HG03378 (cell line): ENCODE measurements at regions not wholly inside any gene's neighbourhood (a gene's known extent, or its start where the extent isn't known, plus 50 kb on each side); places are given as distances from the start of the nearest gene placed in this dataset.
"Not testable (repeated sequence)": the region's sequence is repeated elsewhere in the genome, so short reads cannot be mapped to it uniquely, and the experiment has no call there.

Experiments used
- ATAC-seq: cut with Tn5 transposase; IDR thresholded peaks from one replicate; pipeline ENCODE4 v1.9.1; 2021; ENCODE audit warnings: mild to moderate bottlenecking, moderate library complexity; ENCODE audit not compliant: unreplicated experiment

- no peak for ATAC-seq
These were observed 321.5 kb upstream of the FAM78B start for GRCh38 chr1:166488327-166488726.

- ATAC-seq: no peak
These were observed 322.5 kb upstream of the FAM78B start for GRCh38 chr1:166489356-166489669.

DNA sequence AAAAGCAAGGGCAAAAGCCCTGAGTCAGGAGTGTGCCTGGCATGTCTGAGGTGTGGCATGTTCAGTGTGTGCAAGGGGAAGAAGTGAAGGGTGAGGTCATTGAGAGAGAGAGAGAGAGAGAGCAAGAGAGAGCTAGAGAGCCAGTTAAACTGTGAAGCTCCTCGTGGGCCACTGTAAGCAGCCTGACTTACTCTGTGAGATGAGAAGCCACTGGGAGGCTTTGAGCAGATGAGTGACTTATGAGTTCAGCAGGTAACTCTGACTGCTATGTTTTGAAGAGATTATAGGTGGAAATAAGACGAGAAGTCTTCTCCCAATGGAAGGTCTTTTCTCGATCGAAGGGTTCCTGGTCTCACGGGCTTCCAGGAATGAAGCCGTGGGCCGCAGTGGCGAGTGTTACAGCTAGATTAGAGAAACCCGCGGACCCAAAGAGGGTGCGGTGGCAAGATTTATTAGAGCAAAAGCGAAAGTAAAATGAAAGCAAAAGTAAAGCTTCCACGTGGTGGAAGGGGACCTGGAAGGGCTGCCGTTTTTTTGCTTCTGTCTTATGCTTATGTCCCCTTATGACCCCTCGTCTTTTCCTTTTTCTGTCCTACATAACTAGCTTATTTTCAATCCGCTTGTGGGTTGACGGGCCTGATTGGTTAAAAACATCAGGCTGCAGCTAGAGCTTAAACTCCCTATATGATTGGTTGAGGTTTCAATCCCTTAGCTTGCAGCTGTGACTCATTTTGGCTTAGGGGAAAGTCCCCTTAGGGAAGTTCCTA is 323.1 kb upstream of the FAM78B start:
- peak; percentile 75 for ATAC-seq

- ATAC-seq: no peak
These were observed 323.7 kb upstream of the FAM78B start for GRCh38 chr1:166490437-166490991.

- not testable (repeated sequence) for ATAC-seq
These were observed 327.0 kb upstream of the FAM78B start for GRCh38 chr1:166493765-166494164.

DNA sequence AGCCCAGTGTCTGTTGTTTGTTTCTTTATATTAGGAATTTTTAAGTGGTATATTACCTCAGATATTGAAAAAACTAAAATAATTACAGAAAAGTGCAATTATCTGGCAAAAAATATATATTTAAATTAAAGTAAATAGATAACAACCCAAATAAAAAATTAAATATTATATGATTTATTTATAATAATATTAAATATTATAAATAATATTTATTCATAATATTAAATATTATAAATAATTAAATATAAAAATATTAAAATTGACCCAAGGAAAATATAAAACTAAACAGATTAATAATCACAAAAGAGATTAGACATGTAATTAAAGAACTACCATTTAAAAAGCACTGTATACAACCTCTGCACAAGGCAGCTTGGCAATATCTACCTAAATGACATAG is 331.9 kb upstream of the POGK start:
- no peak for ATAC-seq

DNA sequence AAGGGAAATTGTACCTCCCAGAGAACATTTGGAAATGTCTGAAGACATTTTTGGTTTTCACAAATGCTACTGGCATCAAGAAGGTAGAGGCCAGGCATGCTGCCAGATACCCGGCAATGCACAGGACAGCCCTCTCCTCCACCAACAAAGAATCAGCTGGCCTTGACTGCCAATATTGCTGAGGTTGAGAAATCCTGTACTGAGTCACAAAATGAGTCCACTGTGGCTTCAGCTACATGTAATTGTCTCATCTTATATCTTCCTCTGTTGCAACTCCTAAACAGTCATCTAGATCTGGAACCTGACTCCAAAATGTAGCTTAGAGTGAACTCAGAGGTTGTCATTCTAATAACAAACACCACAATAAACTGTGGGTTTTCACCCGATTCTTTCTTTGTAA is 327.5 kb upstream of the POGK start:
- ATAC-seq: no peak

DNA sequence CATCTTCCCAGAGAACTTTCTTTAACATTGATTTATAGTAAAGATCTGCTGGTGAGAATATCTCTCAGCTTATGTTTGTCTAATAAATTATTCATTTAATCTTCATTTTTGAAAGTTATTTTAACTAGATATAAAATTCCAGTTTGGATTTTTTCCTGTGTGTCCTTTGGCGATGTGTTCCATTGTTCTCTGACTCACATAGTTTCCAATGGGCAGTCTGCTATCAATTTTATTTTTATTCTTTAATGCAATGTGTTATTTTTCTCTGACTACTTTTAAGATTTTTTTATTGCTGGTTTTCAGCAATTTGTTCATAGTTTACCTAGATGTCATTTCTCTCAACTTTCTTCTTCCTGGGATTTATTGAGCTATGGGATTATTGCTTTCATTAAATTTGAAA is 325.2 kb upstream of the POGK start:
- ATAC-seq: no peak

GRCh38 chr1:166527752-166528151 is 311.5 kb upstream of the POGK start:
- ATAC-seq: no peak

DNA sequence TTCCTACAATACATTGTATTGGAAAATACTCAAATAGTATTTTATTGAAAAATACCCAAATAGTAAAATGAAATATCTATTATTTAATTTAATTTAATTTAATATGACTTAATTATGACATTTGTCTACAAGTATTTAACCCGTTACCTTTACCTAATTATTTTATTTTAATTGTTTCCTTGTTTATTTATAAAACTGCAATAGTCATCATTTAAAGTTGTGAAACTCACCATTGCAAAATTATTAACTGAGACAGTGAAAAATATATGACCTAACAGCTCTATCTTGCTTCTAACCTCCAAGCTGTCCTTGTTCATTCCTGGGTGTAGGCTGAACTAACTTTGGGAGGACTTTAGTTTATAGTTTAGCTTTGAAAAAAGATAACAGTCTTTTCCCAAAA is 300.6 kb upstream of the POGK start:
- ATAC-seq: no peak

DNA sequence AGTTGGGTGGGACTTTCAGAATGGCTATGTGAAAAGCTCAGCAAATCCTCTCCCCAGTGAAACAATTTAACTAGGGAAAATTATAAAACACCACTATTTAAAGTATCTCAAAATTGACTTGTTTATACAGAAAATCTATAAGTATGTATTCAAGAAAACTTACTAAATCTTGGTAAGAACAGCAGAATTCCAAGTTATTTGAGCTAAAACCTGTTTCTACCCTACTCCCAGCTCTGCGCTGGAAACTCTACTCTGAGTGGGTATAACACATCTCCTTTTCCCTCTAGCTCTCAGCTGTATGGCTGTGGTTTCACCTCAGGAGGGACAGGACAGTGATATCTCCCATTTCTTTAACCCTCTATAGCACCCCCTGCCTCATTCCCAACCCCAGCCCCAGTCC is 295.2 kb upstream of the POGK start:
- ATAC-seq: no peak

DNA sequence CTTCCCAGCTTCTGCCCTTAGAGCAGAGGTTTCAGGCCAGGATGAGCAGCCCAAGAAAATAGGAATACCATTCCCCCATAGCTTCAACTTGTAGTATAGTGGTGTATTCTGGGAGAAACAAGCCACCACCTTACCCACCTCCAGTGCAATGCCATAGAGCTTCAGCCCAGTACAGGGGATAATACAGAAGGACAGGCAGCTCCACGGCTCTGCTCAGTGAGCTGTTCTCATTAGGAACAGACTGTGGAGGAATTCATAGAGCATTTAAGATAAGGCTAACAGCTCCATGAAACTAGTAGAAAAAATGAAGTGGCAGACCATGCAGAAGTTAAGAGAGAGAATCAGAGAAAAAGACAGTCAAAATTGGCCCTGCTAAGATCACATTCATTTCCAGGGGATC is 294.7 kb upstream of the POGK start:
- no peak for ATAC-seq

DNA sequence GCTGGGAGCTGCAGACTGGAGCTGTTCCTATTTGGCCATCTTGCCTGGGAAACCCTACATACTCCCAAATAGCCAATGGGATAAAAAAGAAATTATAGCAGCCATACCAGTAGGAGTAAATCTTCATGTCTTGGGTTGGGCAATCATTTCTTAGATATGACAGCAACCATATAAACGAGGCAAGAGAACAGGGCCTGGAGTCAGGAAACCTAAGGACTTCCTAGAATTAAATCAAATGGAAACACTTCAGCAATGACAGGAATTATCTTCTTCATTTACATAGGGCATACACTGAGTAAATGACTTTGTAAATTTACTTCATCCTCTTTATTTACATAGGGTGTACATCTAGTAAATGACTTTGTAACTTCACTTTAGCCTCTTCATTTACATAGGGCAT is 286.6 kb upstream of the POGK start:
- ATAC-seq: no peak

- ATAC-seq: no peak
These were observed 268.3 kb upstream of the POGK start for GRCh38 chr1:166570954-166571353.

GRCh38 chr1:166573199-166573598 is 266.1 kb upstream of the POGK start:
- ATAC-seq: no peak

GRCh38 chr1:166579557-166580501 is 259.4 kb upstream of the POGK start:
- ATAC-seq: no peak

DNA sequence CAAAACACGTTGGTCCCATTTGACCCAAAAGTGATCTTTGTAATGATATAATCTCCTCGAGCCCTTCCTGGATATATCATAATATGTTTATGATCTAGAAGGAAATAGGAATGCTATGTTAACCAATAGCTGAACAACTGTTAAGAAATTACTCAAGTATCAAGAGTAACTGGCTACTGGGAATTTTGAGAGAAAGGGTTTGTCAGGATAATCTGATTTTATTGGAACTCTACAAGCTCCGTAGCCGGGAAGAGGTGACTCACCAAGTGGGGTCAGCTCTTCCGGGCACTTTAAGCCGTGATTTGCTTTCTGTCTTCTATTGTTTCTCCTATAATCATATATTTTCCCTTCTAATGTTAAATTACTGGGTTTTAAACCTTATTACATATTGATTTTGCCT is 250.5 kb upstream of the POGK start:
- ATAC-seq: no peak

DNA sequence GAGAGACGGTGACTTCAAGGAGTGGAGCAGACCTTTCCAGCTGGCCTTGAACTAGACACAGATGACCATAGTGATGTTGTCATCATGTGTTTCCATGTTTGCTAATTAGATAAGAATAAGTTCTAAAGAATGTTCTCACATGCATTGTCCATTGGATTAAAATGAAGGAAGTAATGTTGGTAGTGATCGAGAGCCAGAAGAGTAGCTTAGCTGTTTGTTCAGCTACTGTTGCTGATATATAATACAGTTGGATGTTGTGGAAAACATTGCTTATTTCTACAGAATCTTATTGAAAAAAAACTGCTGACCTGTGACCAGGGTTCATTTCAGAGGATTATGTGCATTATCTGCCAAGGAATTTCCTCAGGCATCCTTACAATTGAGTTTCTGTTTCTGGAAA is 249.1 kb upstream of the POGK start:
- no peak for ATAC-seq

GRCh38 chr1:166594646-166595045 is 244.6 kb upstream of the POGK start:
- ATAC-seq: no peak

GRCh38 chr1:166597516-166597915 is 241.8 kb upstream of the POGK start:
- ATAC-seq: no peak

GRCh38 chr1:166600574-166600973 is 238.7 kb upstream of the POGK start:
- no peak for ATAC-seq
